22Rv1 (cell line): ENCODE measurements at regions not wholly inside any gene's neighbourhood (a gene's known extent, or its start where the extent isn't known, plus 50 kb on each side); places are given as distances from the start of the nearest gene placed in this dataset.

Experiments used
- CTCF ChIP-seq: fragments of 450-650 bp; IDR thresholded peaks from 2 replicates; pipeline ENCODE4 v1.5.1; 2017; ENCODE audit warnings: mild to moderate bottlenecking
- ZFX ChIP-seq: fragments of 450-650 bp; IDR thresholded peaks from 2 replicates; pipeline ENCODE4 v1.6.1; 2017; ENCODE audit warnings: antibody characterized with exemption, borderline replicate concordance

- TF ChIP-seq CTCF = no peak
- TF ChIP-seq ZFX = no peak
Observed at GRCh38 chr5:158525663-158526062, 574.1 kb downstream of the EBF1 start.
